Astrocyte (in vitro differentiated cells and primary cell): ENCODE measurements at regions not wholly inside any gene's neighbourhood (a gene's known extent, or its start where the extent isn't known, plus 50 kb on each side); places are given as distances from the start of the nearest gene placed in this dataset.

ENCODE experiments used
- CTCF ChIP-seq: IDR thresholded peaks from 2 replicates; pipeline ENCODE4 v1.5.1; 2011; ENCODE audit warnings: low read depth, mild to moderate bottlenecking, inconsistent platforms, low read length, moderate library complexity; ENCODE audit not compliant: insufficient read depth
- EZH2 ChIP-seq: IDR thresholded peaks from 2 replicates; pipeline ENCODE4 v1.6.1; 2012; ENCODE audit warnings: mild to moderate bottlenecking, low read length, inconsistent platforms; ENCODE audit not compliant: insufficient read depth

- TF ChIP-seq CTCF (no peak), EZH2 (no peak)
These were observed 131.3 kb downstream of the SEC61B start for GRCh38 chr9:99353408-99353807.
